SK-N-SH treated with all-trans-retinoic acid at 6 μM for 48 hours (cell line): ENCODE measurements at regions not wholly inside any gene's neighbourhood (a gene's known extent, or its start where the extent isn't known, plus 50 kb on each side); places are given as distances from the start of the nearest gene placed in this dataset.

ENCODE experiments used
- ATAC-seq: fragments of 200-7000 bp; cut with Tn5 transposase; 3 replicates; pipeline ENCODE4 v1.9.1; 2020; ENCODE audit warnings: mild to moderate bottlenecking, moderate library complexity
- ARNTL ChIP-seq: fragments of 450-650 bp; formaldehyde crosslinking; IDR thresholded peaks from 2 replicates; pipeline ENCODE4 v1.5.0; 2020; ENCODE audit warnings: low read depth, mild to moderate bottlenecking, moderate library complexity, borderline replicate concordance
- BACH2 ChIP-seq: fragments of 250-450 bp; sonication (Bioruptor Pico); IDR thresholded peaks from 2 replicates; pipeline ENCODE4 v1.9.0; 2021; ENCODE audit warnings: mild to moderate bottlenecking, borderline replicate concordance
- CSDC2 ChIP-seq: fragments of 250-450 bp; sonication (Bioruptor Pico); IDR thresholded peaks from 2 replicates; pipeline ENCODE4 v1.5.0; 2020; ENCODE audit warnings: mild to moderate bottlenecking, moderate library complexity
- ESRRG ChIP-seq: fragments of 250-450 bp; sonication (Bioruptor Pico); IDR thresholded peaks from 2 replicates; pipeline ENCODE4 v1.6.1; 2021; ENCODE audit warnings: mild to moderate bottlenecking
- GLIS3 ChIP-seq: fragments of 250-450 bp; sonication (Bioruptor Pico); IDR thresholded peaks from 2 replicates; pipeline ENCODE4 v1.5.0; 2020; ENCODE audit warnings: mild to moderate bottlenecking, moderate library complexity
- ISL1 ChIP-seq: fragments of 250-450 bp; sonication (Bioruptor Pico); IDR thresholded peaks from 2 replicates; pipeline ENCODE4 v2.1.2; 2022; ENCODE audit warnings: mild to moderate bottlenecking, moderate library complexity
- OSR1 ChIP-seq: fragments of 250-450 bp; sonication (Bioruptor Pico); IDR thresholded peaks from 2 replicates; pipeline ENCODE4 v1.8.0; 2022; ENCODE audit warnings: moderate library complexity, mild to moderate bottlenecking, inconsistent platforms
- PPARA ChIP-seq: fragments of 250-450 bp; sonication (Bioruptor Pico); IDR thresholded peaks from 2 replicates; pipeline ENCODE4 v1.5.0; 2020; ENCODE audit warnings: mild to moderate bottlenecking, borderline replicate concordance
- RARB ChIP-seq: fragments of 250-450 bp; sonication (Bioruptor Pico); IDR thresholded peaks from 2 replicates; pipeline ENCODE4 v1.8.0; 2021; ENCODE audit warnings: mild to moderate bottlenecking, moderate library complexity
- SNAI2 ChIP-seq: fragments of 250-450 bp; sonication (Bioruptor Pico); IDR thresholded peaks from 2 replicates; pipeline ENCODE4 v1.5.0; 2020; ENCODE audit warnings: mild to moderate bottlenecking, moderate library complexity
- TCF4 ChIP-seq: fragments of 250-450 bp; sonication (Bioruptor Pico); IDR thresholded peaks from 2 replicates; pipeline ENCODE4 v1.8.0; 2021; ENCODE audit warnings: mild to moderate bottlenecking, moderate library complexity, borderline replicate concordance
- ZC3H10 ChIP-seq: fragments of 250-450 bp; sonication (Bioruptor Pico); IDR thresholded peaks from 2 replicates; pipeline ENCODE4 v1.5.1; 2021; ENCODE audit warnings: mild to moderate bottlenecking, moderate library complexity
- ZNF565 ChIP-seq: fragments of 450-650 bp; formaldehyde crosslinking; conservative IDR thresholded peaks from 2 replicates; pipeline ENCODE4 v1.5.0; 2020; ENCODE audit warnings: low read depth, mild to moderate bottlenecking, moderate library complexity
- ZNF70 ChIP-seq: fragments of 450-650 bp; formaldehyde crosslinking; IDR thresholded peaks from 2 replicates; pipeline ENCODE4 v1.5.0; 2020; ENCODE audit warnings: mild to moderate bottlenecking, moderate library complexity
- ZNF8 ChIP-seq: fragments of 450-650 bp; formaldehyde crosslinking; IDR thresholded peaks from 2 replicates; pipeline ENCODE4 v1.5.0; 2020; ENCODE audit warnings: mild to moderate bottlenecking, moderate library complexity
- TF ChIP-seq, protein P1 (sequence below): fragments of 250-450 bp; sonication (Bioruptor Pico); IDR thresholded peaks from 2 replicates; pipeline ENCODE4 v1.8.0; 2020; ENCODE audit warnings: mild to moderate bottlenecking, moderate library complexity, borderline replicate concordance
- TF ChIP-seq, protein P2 (sequence below): fragments of 250-450 bp; sonication (Bioruptor Pico); IDR thresholded peaks from 2 replicates; pipeline ENCODE4 v1.8.0; 2021; ENCODE audit warnings: low read depth, mild to moderate bottlenecking, moderate library complexity, borderline replicate concordance
- TF ChIP-seq, protein P3 (sequence below): fragments of 250-450 bp; sonication (Bioruptor Pico); IDR thresholded peaks from 2 replicates; pipeline ENCODE4 v1.5.1; 2021; ENCODE audit warnings: mild to moderate bottlenecking, moderate library complexity
- TF ChIP-seq, protein P4 (sequence below): fragments of 250-450 bp; sonication (Bioruptor Pico); IDR thresholded peaks from 2 replicates; pipeline ENCODE4 v1.5.1; 2020; ENCODE audit warnings: low read depth, mild to moderate bottlenecking, moderate library complexity

DNA sequence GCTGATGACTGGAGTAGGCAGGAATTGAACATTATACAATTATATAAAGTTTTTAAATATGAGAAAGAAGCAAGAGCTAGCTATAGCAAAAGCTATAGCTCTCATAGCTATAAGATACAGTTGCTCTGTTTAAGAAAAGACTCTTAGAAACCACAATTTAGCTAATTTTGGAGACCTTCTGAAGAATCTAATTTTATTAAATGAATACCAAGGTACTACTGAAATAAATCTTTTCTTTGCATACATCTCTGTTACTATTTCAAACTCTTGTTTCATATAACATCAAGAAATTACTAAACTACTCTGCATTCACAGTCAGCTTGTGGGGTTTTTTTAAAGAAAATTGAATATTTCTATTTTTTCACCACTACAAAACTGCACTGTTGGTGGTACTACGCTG, 568.7 kb upstream of the MARCKS start:
- TF ChIP-seq ISL1 (CRISPR knock-in tag) (no peak), RARB (no peak), ZNF565 (CRISPR knock-in tag) (no peak), ZNF70 (CRISPR knock-in tag) (no peak), CSDC2 (CRISPR knock-in tag) (no peak), TCF4 (no peak)
- TF ChIP-seq, protein P1, sequence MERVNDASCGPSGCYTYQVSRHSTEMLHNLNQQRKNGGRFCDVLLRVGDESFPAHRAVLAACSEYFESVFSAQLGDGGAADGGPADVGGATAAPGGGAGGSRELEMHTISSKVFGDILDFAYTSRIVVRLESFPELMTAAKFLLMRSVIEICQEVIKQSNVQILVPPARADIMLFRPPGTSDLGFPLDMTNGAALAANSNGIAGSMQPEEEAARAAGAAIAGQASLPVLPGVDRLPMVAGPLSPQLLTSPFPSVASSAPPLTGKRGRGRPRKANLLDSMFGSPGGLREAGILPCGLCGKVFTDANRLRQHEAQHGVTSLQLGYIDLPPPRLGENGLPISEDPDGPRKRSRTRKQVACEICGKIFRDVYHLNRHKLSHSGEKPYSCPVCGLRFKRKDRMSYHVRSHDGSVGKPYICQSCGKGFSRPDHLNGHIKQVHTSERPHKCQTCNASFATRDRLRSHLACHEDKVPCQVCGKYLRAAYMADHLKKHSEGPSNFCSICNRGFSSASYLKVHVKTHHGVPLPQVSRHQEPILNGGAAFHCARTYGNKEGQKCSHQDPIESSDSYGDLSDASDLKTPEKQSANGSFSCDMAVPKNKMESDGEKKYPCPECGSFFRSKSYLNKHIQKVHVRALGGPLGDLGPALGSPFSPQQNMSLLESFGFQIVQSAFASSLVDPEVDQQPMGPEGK (CRISPR knock-in tag), result no peak
- TF ChIP-seq, all 23 proteins: peak for 0
- no peak for ATAC-seq

DNA sequence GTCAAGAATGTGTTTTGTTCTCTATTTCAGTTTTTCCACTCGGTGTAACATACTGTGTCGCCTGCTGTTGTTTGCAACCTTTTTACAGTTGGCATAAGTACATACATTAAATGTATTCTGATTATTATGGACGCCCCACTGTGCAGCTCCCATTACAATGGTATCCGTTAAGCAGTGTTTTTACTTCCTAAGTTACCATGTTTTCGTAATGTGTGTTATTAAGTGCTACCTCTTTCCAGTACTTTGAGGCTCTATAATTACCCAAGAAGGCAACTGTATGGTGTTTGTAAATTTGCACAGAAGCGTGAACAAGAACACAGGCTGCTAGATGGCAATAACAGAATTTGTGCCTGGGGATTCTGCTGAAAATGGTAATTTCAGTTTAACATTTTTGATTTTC, 568.0 kb upstream of the MARCKS start:
- no peak for ATAC-seq

DNA sequence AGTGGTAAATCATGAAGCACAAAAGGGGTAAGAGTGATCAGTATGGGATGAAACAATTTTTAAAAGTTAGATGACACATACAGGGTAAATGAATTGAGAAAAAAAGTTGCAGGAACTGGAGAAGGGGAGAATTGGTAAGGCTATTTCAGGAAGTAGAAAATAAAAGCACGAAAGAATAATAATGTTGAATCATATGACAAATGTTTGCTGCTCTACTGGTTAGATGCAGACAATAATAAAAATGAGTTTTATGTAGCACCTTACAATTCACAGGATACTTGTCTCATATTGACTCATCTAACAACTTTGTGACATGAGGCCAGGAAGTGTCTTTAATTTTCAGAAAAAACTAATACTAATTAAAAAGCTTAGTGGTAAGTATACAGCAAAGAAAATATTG, 566.5 kb upstream of the MARCKS start:
- TF ChIP-seq ARNTL (CRISPR knock-in tag) (no peak), OSR1 (no peak), ZNF8 (CRISPR knock-in tag) (no peak), ZNF565 (CRISPR knock-in tag) (no peak), CSDC2 (CRISPR knock-in tag) (no peak), GLIS3 (no peak), SNAI2 (CRISPR knock-in tag) (no peak), ESRRG (CRISPR knock-in tag) (no peak), TCF4 (no peak), ISL1 (CRISPR knock-in tag) (no peak), PPARA (CRISPR knock-in tag) (no peak), BACH2 (CRISPR knock-in tag) (no peak), ZC3H10 (CRISPR knock-in tag) (no peak), RARB (no peak)
- TF ChIP-seq, protein P2, sequence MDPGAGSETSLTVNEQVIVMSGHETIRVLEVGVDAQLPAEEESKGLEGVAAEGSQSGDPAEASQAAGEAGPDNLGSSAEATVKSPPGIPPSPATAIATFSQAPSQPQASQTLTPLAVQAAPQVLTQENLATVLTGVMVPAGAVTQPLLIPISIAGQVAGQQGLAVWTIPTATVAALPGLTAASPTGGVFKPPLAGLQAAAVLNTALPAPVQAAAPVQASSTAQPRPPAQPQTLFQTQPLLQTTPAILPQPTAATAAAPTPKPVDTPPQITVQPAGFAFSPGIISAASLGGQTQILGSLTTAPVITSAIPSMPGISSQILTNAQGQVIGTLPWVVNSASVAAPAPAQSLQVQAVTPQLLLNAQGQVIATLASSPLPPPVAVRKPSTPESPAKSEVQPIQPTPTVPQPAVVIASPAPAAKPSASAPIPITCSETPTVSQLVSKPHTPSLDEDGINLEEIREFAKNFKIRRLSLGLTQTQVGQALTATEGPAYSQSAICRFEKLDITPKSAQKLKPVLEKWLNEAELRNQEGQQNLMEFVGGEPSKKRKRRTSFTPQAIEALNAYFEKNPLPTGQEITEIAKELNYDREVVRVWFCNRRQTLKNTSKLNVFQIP (CRISPR knock-in tag), result no peak
- no peak for ATAC-seq

More for the DNA sequence above, 568.0 kb upstream of the MARCKS start:
- TF ChIP-seq, protein P3, sequence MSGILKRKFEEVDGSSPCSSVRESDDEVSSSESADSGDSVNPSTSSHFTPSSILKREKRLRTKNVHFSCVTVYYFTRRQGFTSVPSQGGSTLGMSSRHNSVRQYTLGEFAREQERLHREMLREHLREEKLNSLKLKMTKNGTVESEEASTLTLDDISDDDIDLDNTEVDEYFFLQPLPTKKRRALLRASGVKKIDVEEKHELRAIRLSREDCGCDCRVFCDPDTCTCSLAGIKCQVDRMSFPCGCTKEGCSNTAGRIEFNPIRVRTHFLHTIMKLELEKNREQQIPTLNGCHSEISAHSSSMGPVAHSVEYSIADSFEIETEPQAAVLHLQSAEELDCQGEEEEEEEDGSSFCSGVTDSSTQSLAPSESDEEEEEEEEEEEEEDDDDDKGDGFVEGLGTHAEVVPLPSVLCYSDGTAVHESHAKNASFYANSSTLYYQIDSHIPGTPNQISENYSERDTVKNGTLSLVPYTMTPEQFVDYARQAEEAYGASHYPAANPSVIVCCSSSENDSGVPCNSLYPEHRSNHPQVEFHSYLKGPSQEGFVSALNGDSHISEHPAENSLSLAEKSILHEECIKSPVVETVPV, result no peak
- TF ChIP-seq, protein P2 (CRISPR knock-in tag), result no peak
- TF ChIP-seq PPARA (CRISPR knock-in tag) (no peak), ARNTL (CRISPR knock-in tag) (no peak)
- TF ChIP-seq, protein P4, sequence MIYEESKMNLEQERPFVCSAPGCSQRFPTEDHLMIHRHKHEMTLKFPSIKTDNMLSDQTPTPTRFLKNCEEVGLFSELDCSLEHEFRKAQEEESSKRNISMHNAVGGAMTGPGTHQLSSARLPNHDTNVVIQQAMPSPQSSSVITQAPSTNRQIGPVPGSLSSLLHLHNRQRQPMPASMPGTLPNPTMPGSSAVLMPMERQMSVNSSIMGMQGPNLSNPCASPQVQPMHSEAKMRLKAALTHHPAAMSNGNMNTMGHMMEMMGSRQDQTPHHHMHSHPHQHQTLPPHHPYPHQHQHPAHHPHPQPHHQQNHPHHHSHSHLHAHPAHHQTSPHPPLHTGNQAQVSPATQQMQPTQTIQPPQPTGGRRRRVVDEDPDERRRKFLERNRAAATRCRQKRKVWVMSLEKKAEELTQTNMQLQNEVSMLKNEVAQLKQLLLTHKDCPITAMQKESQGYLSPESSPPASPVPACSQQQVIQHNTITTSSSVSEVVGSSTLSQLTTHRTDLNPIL, result no peak
- TF ChIP-seq, protein P1 (CRISPR knock-in tag), result no peak
